Astrocyte (in vitro differentiated cells and primary cell): ENCODE measurements at regions not wholly inside any gene's neighbourhood (a gene's known extent, or its start where the extent isn't known, plus 50 kb on each side); places are given as distances from the start of the nearest gene placed in this dataset.
A peak's percentile ranks its signal among the peaks of the same experiment; 100 is the strongest.

Experiments
- DNase-seq: peaks from one replicate; pipeline ENCODE4 v3.0.0-alpha.2; 2010; ENCODE audit warnings: low read depth
- FAIRE-seq: peaks from 2 replicates; lab custom pipeline; 2011; peaks lifted over from hg19 to GRCh38; lab: Jason Lieb, UNC
- H2AFZ ChIP-seq: 2 replicates; pipeline ENCODE4 v1.6.0; 2012; ENCODE audit warnings: low read depth, low read length, inconsistent platforms
- H3K27ac ChIP-seq: 2 replicates; pipeline ENCODE4 v1.5.1; 2011; ENCODE audit warnings: low read depth, low read length, inconsistent platforms
- H3K27me3 ChIP-seq: 2 replicates; pipeline ENCODE4 v1.6.0; 2011; ENCODE audit warnings: low read length, inconsistent platforms; ENCODE audit not compliant: insufficient read depth
- H3K36me3 ChIP-seq: 2 replicates; pipeline ENCODE4 v1.5.1; 2011; ENCODE audit warnings: low read length, inconsistent platforms; ENCODE audit not compliant: insufficient read depth
- H3K4me1 ChIP-seq: 2 replicates; pipeline ENCODE4 v1.5.1; 2011; ENCODE audit warnings: low read length, inconsistent platforms; ENCODE audit not compliant: insufficient read depth
- H3K4me2 ChIP-seq: 2 replicates; pipeline ENCODE4 v1.6.0; 2012; ENCODE audit warnings: low read length, inconsistent platforms
- H3K4me3 ChIP-seq: 2 replicates; pipeline ENCODE4 v1.5.1; 2011; ENCODE audit warnings: low read depth, mild to moderate bottlenecking, low read length, inconsistent platforms; ENCODE audit not compliant: insufficient read depth
- H3K79me2 ChIP-seq: 2 replicates; pipeline ENCODE4 v1.6.0; 2012; ENCODE audit warnings: mild to moderate bottlenecking, low read length, inconsistent platforms; ENCODE audit not compliant: insufficient read depth
- H3K9ac ChIP-seq: 2 replicates; pipeline ENCODE4 v1.6.0; 2012; ENCODE audit warnings: mild to moderate bottlenecking, low read length, inconsistent platforms
- H3K9me3 ChIP-seq: 2 replicates; pipeline ENCODE4 v1.5.1; 2012; ENCODE audit warnings: low read depth, mild to moderate bottlenecking, low read length, inconsistent platforms; ENCODE audit not compliant: insufficient read depth
- H4K20me1 ChIP-seq: 2 replicates; pipeline ENCODE4 v1.6.0; 2012; ENCODE audit warnings: low read length, inconsistent platforms; ENCODE audit not compliant: insufficient read depth
- H3K27ac Mint-ChIP-seq: one replicate; pipeline ENCODE4 v1.8.0; 2021; ENCODE audit warnings: mild to moderate bottlenecking, mixed read lengths; ENCODE audit not compliant: unreplicated experiment
- H3K27me3 Mint-ChIP-seq: one replicate; pipeline ENCODE4 v1.8.0; 2021; ENCODE audit warnings: low read depth, mixed read lengths; ENCODE audit not compliant: unreplicated experiment
- H3K36me3 Mint-ChIP-seq: one replicate; pipeline ENCODE4 v1.8.0; 2021; ENCODE audit warnings: low read depth, mixed read lengths; ENCODE audit not compliant: unreplicated experiment
- H3K4me1 Mint-ChIP-seq: one replicate; pipeline ENCODE4 v1.8.0; 2021; ENCODE audit warnings: low read depth, mixed read lengths; ENCODE audit not compliant: unreplicated experiment
- H3K4me3 Mint-ChIP-seq: one replicate; pipeline ENCODE4 v1.8.0; 2021; ENCODE audit warnings: mild to moderate bottlenecking, moderate library complexity, mixed read lengths; ENCODE audit not compliant: unreplicated experiment
- H3K9me3 Mint-ChIP-seq: one replicate; pipeline ENCODE4 v1.8.0; 2021; ENCODE audit warnings: mild to moderate bottlenecking, mixed read lengths; ENCODE audit not compliant: unreplicated experiment
- CTCF ChIP-seq: IDR thresholded peaks from 2 replicates; pipeline ENCODE4 v1.5.1; 2011; ENCODE audit warnings: low read depth, mild to moderate bottlenecking, inconsistent platforms, low read length, moderate library complexity; ENCODE audit not compliant: insufficient read depth
- EZH2 ChIP-seq: IDR thresholded peaks from 2 replicates; pipeline ENCODE4 v1.6.1; 2012; ENCODE audit warnings: mild to moderate bottlenecking, low read length, inconsistent platforms; ENCODE audit not compliant: insufficient read depth

DNA sequence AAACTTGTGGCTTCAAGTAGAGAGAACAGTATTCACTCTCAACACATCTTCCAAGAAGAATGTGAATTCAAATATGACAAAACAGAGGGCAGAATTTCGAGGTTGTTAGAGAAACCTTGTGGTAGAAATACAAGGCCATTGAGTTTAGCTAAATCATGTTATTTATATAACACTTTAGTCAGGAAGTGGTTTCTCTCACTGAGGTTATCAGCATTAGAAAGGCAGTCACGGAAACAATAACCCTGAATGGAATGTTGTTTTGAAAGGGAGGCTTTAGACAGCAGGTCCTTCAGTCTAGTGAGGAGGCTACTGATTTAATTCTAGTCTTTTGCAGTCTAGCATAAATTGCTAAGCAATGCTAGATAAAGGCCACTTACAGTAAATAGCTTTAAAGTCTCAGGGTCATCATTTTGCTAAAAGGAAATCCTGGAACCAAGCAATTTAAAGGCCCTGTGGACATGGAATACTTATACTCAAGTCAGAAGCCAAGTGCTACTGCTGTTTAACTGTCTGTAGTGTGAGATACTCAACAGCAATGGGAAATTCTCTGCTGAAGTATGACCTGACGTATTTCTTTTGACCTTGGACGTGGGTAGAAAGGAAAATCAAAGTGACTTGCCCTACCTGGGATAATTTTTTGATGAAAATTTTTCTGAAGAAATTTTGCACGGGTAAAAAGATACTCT is 89.0 kb upstream of the CHODL start:
- Mint-ChIP-seq H3K27me3 (no peaks in the 10 kb centered on the region), H3K4me1 (peaks cover 34% of the 10 kb centered on the region), H3K36me3 (no peaks in the 10 kb centered on the region), H3K9me3 (no peaks in the 10 kb centered on the region), H3K4me3 (no peak overlapping the region), H3K27ac (peak overlapping the region; percentile 75)
- Histone ChIP-seq H2AFZ (no peak overlapping the region), H3K9ac (no peak overlapping the region), H3K79me2 (no peaks in the 10 kb centered on the region), H3K4me2 (no peak overlapping the region), H4K20me1 (no peaks in the 10 kb centered on the region), H3K36me3 (no peaks in the 10 kb centered on the region), H3K4me3 (no peak overlapping the region), H3K4me1 (no peaks in the 10 kb centered on the region), H3K9me3 (no peaks in the 10 kb centered on the region), H3K27me3 (no peaks in the 10 kb centered on the region), H3K27ac (no peak overlapping the region)
- TF ChIP-seq CTCF: no peak
- no peak for TF ChIP-seq EZH2
- DNase-seq (peak; percentile 36), FAIRE-seq (no peak)

GRCh38 chr21:18153063-18153462 is 91.6 kb upstream of the CHODL start:
- no peak for DNase-seq
- Mint-ChIP-seq H3K36me3 (no peaks in the 10 kb centered on the region), H3K9me3 (no peaks in the 10 kb centered on the region), H3K27ac (no peak overlapping the region), H3K4me3 (no peak overlapping the region), H3K27me3 (no peaks in the 10 kb centered on the region), H3K4me1 (peaks cover 34% of the 10 kb centered on the region)
- H3K27ac ChIP-seq: no peak overlapping the region
- no peaks in the 10 kb centered on the region for H3K79me2 ChIP-seq
- no peaks in the 10 kb centered on the region for H3K27me3 ChIP-seq
- H4K20me1 ChIP-seq: no peaks in the 10 kb centered on the region
- H3K4me2 ChIP-seq: no peak overlapping the region
- FAIRE-seq: no peak
- no peaks in the 10 kb centered on the region for H3K9me3 ChIP-seq
- no peak for TF ChIP-seq CTCF
- no peak for TF ChIP-seq EZH2
- no peaks in the 10 kb centered on the region for H3K36me3 ChIP-seq
- H3K4me3 ChIP-seq: no peak overlapping the region
- no peaks in the 10 kb centered on the region for H3K4me1 ChIP-seq
- H2AFZ ChIP-seq: no peak overlapping the region
- H3K9ac ChIP-seq: no peak overlapping the region

DNA sequence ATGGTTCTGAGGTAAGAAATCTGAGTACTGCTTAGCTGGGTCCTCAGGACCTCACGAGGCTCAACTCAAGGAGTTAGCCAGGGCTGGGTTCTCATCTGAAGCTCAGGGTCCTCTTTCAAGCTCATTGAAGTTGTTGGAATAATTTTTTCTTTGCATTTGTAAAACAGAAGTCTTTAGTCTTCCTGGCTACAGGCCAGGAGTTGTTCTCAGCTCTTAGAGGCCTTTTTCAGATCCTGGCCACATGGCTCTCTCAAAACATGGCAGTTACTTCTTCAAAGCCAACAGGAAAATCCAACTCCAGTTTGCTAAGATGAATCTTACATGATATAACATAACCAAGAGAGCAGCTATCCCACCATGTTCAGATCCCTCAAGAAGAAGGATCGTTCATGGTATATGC is 92.3 kb upstream of the CHODL start:
- Histone ChIP-seq H3K9me3 (no peaks in the 10 kb centered on the region), H3K27ac (no peak overlapping the region), H3K36me3 (no peaks in the 10 kb centered on the region), H3K4me2 (no peak overlapping the region), H3K4me3 (no peak overlapping the region), H3K79me2 (no peaks in the 10 kb centered on the region), H3K9ac (no peak overlapping the region), H4K20me1 (no peaks in the 10 kb centered on the region), H2AFZ (no peak overlapping the region), H3K27me3 (no peaks in the 10 kb centered on the region), H3K4me1 (no peaks in the 10 kb centered on the region)
- Mint-ChIP-seq H3K9me3 (no peaks in the 10 kb centered on the region), H3K27me3 (no peaks in the 10 kb centered on the region), H3K4me1 (peaks cover 37% of the 10 kb centered on the region), H3K36me3 (no peaks in the 10 kb centered on the region), H3K4me3 (no peak overlapping the region), H3K27ac (no peak overlapping the region)
- TF ChIP-seq EZH2: no peak
- DNase-seq (no peak), FAIRE-seq (no peak)
